Breast epithelium (tissue), 3 donors: ENCODE measurements at regions not wholly inside any gene's neighbourhood (a gene's known extent, or its start where the extent isn't known, plus 50 kb on each side); places are given as distances from the start of the nearest gene placed in this dataset.
"Not testable (repeated sequence)": the region's sequence is repeated elsewhere in the genome, so short reads cannot be mapped to it uniquely, and the experiment has no call there.

Experiments
- POLR2A ChIP-seq: fragments of 450-650 bp; IDR thresholded peaks from one replicate; pipeline ENCODE4 v1.6.1; 2016; ENCODE audit warnings: antibody characterized with exemption, mild to moderate bottlenecking, moderate library complexity
- POLR2AphosphoS5 ChIP-seq, 3 donors: sonication (generic); formaldehyde crosslinking; IDR thresholded peaks; one replicate each; pipeline ENCODE4 v1.6.1; 2017; ENCODE audit warnings: antibody characterized with exemption in 3 of 3
- TF ChIP-seq, protein P1 (sequence below), 3 donors: fragments of 450-650 bp; IDR thresholded peaks; one replicate each; pipeline ENCODE4 v1.5.1; 2016 to 2017; ENCODE audit warnings: antibody characterized with exemption in 3 of 3, mild to moderate bottlenecking in 3 of 3, moderate library complexity in 3 of 3

DNA sequence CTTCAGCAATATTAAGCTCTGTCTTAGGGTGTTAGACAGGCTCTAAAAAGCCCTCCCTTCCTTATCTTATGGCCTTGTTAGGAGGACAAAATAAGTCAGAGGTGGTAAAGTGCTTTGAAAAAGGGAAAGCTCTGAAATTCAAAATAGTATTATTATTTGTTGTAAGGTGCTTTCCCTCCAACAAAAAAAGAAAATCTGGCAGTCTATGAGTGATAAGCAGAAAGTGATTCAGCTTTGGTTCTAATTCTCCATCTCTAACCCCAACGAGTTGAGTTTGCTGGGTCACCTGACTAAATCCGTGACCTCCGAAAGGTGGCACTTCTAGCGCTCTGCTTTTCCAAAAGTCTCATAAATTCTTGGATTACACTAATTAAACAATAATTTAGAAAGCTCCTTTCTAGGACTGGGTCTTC lies 305.1 kb downstream of the BCL2L11 start:
- TF ChIP-seq, protein P1, sequence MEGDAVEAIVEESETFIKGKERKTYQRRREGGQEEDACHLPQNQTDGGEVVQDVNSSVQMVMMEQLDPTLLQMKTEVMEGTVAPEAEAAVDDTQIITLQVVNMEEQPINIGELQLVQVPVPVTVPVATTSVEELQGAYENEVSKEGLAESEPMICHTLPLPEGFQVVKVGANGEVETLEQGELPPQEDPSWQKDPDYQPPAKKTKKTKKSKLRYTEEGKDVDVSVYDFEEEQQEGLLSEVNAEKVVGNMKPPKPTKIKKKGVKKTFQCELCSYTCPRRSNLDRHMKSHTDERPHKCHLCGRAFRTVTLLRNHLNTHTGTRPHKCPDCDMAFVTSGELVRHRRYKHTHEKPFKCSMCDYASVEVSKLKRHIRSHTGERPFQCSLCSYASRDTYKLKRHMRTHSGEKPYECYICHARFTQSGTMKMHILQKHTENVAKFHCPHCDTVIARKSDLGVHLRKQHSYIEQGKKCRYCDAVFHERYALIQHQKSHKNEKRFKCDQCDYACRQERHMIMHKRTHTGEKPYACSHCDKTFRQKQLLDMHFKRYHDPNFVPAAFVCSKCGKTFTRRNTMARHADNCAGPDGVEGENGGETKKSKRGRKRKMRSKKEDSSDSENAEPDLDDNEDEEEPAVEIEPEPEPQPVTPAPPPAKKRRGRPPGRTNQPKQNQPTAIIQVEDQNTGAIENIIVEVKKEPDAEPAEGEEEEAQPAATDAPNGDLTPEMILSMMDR (IDR thresholded peaks at IDR 0.05): not testable (repeated sequence)
- TF ChIP-seq POLR2AphosphoS5 (IDR thresholded peaks at IDR 0.05); POLR2A: not testable (repeated sequence)
